ENCODE measurements at regions not wholly inside any gene's neighbourhood (a gene's known extent, or its start where the extent isn't known, plus 50 kb on each side); places are given as distances from the start of the nearest gene placed in this dataset.

GRCh38 chr16:74184839-74185238 lies 111.8 kb upstream of the PSMD7 start:
- TF ChIP-seq, protein P1, sequence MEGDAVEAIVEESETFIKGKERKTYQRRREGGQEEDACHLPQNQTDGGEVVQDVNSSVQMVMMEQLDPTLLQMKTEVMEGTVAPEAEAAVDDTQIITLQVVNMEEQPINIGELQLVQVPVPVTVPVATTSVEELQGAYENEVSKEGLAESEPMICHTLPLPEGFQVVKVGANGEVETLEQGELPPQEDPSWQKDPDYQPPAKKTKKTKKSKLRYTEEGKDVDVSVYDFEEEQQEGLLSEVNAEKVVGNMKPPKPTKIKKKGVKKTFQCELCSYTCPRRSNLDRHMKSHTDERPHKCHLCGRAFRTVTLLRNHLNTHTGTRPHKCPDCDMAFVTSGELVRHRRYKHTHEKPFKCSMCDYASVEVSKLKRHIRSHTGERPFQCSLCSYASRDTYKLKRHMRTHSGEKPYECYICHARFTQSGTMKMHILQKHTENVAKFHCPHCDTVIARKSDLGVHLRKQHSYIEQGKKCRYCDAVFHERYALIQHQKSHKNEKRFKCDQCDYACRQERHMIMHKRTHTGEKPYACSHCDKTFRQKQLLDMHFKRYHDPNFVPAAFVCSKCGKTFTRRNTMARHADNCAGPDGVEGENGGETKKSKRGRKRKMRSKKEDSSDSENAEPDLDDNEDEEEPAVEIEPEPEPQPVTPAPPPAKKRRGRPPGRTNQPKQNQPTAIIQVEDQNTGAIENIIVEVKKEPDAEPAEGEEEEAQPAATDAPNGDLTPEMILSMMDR (conservative IDR thresholded peaks at IDR 0.05): no peak
- no peak for TF ChIP-seq ZFX (IDR thresholded peaks at IDR 0.05)

Measured in C4-2B (cell line).